DMS153 treated with DMSO at 0.1 percent for 48 hours (cell line): ENCODE measurements at regions not wholly inside any gene's neighbourhood (a gene's known extent, or its start where the extent isn't known, plus 50 kb on each side); places are given as distances from the start of the nearest gene placed in this dataset.
"Not testable (repeated sequence)": the region's sequence is repeated elsewhere in the genome, so short reads cannot be mapped to it uniquely, and the experiment has no call there.

Experiments used
- DNase-seq: peaks from one replicate; lab custom pipeline; 2025; ENCODE audit not compliant: unreplicated experiment; lab: John Stamatoyannopoulos, UW

DNA sequence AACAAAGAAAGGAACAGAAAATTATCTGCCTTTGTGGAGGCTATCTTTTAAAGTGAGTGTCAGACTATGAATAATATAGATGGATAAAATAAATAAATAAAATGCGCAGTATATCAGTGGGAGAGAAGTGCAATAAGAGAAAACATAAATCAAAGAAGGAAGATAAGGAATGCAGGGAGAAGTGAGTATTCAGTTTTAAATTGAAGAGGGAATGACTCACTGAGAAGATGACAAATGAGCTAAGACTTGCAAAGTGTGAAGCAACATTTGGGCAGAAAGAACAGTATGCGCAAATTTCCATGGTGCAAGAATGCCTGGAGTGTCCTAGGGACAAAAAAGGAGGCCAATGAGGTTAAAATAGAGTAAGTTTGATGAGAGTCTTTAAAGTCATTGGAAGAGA is 1300.1 kb upstream of the ALCAM start:
- DNase-seq, result no peak

DNA sequence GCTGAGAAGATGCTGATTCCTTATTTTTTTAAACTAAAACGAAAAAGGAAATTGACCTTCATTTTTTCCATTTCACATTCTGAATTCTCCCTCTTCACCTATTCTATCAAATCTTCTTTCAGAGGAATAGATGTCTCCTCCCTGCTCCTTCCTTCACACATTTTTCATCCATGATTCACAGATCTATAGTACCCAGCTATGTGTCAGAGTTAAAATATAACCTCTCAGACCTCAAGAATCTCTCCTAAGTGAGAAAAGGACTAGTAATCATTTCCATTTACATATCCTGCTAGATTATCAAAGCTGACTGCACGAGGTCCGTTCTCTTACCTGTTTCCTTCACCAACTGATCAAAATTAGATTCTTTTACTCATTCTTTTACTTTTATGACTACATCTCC is 1297.6 kb upstream of the ALCAM start:
- no peak for DNase-seq

DNA sequence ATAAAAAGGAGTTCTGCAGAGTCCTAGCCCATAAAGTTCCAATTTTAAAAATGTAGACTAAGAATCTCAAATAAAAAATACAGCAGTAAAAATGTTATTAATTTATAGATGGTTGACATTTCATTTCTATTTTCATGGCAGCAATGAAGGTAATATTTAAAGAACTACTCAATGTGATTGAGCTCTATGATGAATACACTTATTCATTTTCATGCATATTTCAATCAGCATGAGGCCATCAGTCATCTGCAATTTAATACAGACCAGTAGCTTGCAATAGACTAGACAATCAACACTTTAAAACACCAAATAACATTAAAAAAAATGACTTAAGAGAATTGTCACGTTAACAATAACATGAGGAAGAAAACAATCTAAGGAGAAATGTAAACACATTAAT is 1295.8 kb upstream of the ALCAM start:
- DNase-seq, result no peak

DNA sequence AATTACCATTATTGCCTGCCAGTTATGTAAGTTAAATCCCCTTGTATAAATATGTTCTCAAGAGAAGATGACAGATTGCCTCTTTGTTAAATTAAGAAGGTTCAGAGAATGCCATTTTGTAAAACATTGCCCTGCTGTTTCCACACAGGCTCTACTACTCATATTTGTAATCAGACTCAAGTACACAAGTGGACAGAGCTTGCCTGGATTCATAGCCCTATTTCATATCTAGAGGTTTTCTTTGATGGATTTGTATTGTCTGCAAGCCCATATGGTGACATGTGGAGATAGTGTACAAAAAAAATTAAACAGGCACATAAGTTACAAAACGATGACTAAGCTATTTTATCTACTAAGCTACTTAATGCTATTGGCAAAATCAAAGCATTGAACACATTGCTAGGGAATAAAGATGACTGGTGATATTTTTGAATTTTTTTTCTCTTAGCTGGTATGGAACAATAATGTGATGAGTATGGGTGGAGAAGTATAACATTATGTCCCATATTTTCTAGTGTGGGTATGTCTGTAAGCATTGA is 1286.6 kb upstream of the ALCAM start:
- DNase-seq, result no peak

DNA sequence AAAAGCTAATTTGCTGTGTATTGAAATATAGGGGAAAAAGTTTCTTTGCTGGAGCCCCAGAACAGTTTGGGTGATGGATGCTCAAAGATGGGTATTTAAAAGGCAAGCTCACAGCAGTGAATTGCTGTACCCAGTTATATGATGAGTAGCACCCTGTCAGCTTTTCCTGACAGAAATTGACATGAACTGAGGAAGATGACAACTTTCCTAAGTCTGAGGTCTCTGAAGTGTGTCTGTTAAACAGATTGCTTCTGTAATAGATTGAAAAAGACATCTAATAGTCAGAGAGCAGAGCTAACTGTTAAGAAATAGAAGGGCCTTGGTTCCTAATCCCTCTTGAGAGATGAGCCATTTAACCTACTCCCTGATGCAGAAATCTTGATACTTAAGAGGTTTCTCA is 1278.0 kb upstream of the ALCAM start:
- DNase-seq, result no peak

DNA sequence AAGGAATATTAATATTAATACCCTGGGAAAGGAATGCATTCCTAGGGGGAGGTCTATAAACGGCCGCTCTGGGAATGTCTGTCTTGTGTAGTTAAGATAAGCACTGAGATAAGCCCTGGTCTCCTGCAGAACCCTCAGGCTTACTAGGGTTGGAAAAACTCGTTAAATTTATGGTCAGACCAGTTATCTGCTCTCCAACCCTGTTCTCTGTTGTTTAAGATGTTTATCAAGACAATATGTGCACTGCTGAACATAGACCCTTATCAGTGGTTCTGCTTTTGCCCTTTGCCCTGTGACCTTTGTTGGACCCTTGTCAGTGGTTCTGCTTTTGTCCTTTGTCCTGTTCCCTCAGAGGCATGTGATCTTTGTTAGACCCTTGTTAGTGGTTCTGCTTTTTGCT is 1276.7 kb upstream of the ALCAM start:
- not testable (repeated sequence) for DNase-seq

DNA sequence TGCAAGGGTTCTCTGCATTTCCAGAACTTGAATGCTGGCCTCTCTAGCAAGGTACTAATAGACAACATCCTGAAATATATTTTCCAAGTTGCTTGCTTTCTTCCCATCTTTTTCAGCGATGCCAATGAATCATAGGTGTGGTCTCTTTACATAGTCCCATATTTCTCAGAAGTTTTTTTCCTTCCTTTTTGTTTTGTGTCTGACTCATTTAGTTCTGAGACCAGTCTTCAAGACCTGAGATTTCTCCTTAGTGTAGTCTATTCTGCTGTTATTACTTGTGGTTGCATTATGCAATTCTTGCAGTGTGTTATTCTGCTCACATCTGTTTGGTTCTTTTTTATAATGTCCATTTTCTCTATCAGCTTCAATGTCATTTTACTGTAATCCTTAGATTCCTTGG is 1265.0 kb upstream of the ALCAM start:
- no peak for DNase-seq

DNA sequence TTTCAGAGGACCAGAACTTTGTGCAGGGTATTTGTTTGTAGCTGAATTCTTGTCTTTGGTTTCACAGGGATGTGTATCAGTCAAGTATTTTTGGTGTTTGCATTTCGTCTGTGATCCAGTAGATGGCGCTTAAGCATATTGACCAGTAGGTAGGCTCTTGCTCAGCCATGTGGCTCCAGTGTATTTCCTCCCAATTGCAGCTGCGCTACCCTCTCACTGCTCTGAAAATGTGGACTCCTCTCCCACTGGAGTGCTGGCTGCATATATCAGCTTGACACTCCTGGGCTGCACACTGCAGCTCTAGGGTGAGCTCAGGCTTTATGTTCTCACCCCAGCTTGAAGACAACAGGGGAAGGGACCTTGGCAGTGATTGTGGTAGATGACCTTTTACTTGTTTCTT is 1264.3 kb upstream of the ALCAM start:
- peak; percentile 28 for DNase-seq

DNA sequence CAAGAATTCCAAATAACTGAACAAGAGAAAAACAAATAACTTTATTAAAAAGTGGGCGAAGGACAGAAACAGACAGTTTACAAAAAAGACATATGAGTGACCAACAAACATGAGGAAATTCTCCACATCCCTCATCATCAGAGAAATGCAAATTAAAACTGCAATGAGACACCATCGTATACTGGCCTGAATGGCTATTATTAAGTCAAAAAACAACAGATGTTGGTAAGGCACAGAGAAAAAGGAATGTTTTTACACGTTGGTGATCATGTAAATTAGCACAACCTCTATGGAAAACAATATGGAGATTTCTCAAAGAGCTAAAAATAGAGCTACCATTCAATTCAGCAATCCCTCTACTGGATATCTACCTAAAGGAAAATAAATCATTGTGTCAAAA is 1260.4 kb upstream of the ALCAM start:
- DNase-seq, result no peak

DNA sequence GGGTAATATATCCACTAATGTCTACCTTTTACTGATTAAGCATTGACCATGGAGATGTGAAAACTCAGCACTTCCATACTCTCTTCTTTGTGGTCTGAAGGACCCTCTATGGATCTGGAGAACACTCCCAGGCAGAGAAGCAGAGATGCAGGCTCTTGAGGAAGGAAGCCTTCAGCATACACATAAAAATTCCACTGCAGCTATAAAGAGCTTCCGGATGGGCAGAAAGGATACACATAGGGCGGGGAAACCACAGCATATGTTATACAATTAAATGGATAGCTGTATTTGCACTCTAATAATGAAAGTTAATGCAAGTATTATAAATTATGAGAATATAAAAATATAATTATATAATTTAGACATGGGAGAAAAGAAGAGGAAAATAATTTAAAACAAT is 1258.2 kb upstream of the ALCAM start:
- no peak for DNase-seq

DNA sequence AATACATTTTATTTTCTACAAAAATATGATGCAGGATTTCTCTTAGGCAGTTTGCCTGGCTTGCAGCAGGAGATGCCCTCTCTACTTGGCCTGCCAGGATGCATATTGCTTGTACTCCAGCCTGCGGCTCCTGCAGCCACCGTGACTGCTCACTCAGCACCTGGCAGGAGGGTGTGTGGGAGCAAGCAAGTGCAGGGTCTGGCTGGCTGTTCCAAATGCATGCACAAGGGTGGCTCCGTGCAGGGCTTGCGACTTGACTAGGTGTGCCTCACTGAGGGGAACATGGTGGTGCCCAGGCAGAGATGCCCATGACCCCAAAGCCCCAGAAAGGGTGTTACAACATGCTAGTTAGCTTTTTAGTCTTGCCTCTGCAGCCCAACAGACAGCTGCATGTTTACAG is 1240.2 kb upstream of the ALCAM start:
- DNase-seq, result no peak

DNA sequence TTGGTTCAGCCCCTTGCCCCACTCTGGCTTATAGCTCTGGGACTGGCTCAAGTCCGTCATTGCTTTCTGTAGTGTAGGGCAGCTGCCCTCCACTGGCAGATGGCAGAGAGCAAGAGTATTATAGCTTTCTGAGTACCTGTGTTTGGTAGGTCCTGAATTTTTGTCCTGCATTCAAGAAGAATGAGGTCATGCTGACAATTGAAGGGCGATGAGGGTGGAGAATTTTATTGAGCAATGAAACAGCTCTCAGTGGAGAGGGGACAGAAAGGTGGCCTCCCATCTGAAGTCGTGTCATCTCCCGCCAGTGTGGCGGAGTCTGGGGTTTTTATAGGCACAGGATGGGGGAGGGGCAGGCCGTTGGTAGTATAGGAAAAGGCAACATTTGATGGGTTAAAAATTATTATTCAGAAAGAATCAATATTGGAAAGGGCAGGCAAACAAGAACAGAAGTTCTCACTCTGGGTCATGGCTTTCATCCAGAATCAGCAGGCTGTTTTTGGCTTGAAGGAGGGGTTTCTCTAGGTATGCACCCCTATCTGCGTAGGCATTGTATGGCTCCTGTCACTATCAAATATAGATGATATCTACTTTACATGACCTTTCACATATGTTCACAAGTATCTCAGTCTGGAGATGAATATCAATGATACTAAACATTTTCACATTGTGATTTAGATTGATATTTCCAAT is 1239.7 kb upstream of the ALCAM start:
- no peak for DNase-seq

DNA sequence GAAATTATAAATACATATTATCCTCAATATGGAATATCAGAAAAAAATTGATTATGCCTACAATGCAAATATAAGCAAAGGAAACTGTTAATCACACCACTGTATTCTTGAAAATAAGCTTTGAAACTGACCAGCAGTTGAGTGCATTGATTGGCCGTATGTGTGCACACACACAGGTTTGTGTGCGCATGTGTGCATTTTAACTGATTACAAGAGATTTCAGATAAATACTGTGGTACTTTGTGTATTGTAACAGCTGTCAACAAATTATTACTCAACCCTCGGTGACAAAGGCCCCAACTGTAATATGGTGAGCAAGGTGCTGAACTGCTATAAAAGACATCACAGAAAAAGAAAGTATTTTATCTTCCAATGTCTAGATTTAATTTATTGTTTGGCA is 1238.9 kb upstream of the ALCAM start:
- DNase-seq, result no peak

DNA sequence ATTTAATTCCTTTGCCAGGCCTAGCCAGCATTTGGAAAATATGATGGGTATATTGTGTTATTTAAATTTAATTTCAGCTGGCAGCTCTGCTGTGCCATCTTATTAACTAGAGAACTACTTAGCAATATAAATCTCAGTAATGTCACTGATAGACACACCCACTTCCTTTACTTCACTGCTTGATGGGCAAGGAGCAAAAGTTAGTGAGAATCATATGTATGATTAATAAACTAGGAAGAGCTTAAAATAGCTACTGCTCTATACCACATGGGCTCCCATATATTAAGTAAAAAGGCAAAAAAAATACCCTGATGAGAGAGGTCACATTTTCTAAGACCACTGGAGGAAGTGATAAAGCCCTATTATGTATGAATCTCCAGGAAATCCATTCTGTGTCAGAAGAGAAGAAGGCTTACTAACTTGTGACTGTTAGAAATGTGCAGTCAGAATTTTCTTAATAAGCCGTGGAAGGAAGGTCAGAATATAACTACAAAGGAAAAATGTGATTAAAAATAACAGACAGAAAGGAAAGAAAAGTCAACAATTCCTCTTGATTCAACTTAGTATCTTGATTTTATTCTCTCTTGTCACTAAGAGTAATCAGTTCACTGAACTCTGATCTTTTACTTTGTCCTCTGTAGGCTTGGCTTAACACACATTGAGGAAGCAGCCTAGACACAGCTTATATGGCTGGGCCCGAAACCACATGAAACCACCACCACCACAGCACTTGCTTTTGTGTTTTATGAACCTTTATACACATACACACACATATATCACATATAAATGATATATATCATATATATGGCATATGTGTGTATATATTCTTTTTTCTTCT is 1233.9 kb upstream of the ALCAM start:
- DNase-seq, result no peak

DNA sequence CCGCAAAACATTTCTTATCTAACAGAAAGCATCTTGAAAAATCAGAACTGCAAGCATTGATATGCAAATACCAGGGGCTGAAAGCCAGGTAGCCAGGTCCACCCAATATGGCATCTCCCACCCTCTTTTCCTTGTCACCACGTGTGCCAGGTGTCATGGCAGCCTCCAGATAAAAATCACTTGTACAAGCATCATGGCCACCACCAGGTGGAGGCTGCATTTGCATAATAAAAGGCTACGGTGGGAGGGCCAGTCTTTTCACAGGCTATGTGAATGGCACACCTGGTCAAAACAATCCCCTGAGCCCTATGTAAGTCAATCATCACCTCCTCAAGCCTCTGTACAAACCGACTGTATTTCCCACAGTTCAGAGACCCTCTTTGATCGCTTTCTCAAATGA is 1233.1 kb upstream of the ALCAM start:
- DNase-seq, result no peak

DNA sequence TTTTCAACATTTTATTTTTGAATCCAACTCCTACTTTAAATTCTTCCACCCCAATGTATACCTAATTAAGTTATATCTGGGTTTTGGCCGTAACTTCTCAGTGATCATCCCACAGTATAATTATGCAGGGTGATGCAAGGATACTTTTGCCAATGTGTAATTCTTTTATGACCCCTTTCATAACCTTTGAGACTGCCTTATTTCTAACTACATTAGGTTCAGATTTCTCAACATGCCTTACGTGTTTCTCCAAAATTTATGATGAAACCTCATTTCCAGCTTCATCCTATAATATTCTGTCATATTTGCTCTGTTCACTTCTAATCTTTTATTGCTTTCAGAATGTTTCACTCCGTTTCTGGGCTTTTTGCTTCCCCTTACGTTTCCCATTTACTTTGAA is 1229.6 kb upstream of the ALCAM start:
- DNase-seq, result no peak

DNA sequence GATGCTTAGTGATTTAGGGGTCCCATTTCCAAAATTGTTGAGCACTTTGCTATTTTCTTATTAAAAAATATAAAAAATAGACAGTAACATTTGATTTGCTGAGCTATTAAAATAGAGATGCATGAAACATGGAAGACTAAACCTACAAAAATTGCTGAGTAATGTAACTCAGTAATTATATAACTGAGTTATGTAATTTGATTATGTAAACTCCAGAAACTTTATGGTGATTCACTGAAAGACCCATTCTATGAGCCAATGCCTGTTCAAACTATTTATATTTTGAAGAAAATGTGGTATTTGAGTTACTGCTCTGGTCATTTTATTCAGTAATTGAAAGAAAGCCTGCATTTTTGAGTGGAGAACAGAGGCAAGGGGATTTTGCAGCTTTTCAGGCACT is 1221.5 kb upstream of the ALCAM start:
- no peak for DNase-seq

DNA sequence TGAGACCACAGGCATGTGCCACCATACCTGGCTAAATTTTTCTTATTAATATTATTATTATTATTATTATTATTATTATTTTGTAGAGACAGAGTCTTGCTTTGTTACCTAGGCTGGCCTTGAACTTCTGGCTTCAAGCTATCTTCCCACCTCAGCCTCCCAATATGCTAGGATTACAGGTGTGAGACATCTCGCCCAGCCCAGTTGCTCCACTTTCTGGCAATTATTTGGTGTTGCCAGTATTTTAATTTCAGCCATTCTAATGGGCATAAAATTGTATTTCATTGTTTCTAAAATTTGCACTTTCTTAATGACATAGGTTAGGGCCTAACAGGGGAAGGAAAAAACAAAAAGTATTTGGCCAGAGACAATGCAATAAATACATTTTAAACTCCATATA is 1217.6 kb upstream of the ALCAM start:
- DNase-seq, result no peak

DNA sequence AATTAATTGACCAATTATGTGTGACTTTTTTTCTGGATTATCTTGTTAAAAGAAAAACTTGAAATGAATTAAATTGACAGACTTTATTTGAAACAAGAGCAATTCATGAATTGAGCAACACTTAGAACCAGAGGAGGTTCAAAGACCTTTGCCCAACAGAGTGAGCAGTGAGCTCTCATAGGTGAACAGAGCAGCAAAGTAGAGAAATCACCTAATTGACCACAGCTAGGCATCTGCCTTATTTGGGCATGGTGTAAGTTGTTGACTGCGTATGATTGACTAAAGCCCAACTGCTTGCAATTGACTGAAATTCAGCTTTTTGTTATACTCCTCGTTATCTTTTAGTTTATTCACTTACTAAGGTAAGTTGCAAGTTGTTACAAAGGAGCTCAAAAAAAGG is 1216.0 kb upstream of the ALCAM start:
- DNase-seq, result no peak

DNA sequence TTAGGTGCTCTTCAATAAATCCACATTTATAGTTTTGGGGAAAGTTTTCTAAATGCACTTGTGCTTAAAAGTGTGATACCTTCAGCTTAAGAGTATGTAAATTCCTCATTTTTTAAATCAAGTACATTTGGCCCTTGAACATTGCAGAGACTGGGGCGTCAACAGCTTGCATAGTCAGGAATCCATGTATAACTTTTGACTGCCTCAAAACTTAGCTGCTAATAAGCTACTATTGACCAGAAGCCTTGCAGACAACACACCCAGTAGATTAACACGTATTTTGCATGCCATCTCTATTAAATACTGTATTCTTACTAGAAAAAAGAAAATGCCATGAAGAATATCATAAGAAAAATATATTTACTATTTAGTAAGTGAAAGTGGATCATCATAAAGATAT is 1211.8 kb upstream of the ALCAM start:
- no peak for DNase-seq

DNA sequence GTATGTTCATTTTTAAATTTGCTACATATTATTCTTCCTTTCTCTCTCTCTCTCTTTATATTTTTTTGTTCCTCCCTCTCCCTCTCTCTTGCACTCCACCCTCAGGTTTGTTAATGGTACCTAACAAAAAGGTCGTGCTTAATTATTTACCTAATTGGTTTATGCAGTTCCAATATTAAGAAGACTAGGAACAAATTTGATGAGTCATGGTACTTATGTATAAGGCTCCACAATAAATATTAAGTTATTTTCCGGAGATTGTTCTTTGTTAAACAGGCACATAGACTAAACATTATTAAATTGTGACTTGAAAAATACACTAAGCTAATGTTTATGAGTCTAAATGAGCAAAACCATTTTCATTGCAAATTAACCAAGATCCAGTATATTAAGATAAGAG is 1200.8 kb upstream of the ALCAM start:
- DNase-seq, result no peak

DNA sequence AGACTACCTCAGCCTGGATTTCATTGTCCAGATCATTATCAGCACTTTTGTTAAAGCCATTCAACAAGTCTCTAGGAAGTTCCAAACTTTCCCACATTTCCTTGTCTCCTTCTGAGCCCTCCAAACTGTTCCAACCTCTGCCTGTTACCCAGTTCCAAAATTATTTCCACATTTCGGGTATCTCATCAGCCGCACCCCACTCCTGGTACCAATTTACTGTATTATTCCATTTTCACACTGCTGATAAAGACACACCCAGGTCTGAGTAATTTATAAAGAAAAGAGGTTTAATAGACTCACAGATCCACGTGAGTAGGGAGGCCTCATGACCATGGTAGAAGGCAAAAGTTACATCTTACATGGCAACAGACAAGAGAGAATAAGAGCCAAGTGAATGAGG is 1198.3 kb upstream of the ALCAM start:
- DNase-seq, result no peak

DNA sequence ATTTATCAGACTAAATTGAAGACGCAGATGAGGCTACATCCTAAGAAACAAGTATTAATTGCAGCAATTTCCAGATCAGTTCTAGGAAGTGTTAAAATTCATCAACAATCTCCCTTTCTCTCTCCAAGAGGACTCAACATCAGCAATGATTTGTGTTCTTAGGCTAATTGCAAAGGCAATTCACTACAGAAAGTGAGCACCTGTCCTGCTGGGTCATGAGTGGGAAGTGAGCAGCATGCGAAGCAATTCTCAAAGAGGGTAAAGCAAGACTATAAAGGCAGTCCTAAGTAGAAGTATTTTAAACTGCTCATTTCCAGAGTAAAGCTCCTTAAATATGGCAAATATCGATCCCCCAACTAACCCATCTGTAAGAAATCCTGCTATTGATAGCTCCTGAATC is 1191.0 kb upstream of the ALCAM start:
- DNase-seq, result no peak
